HG03520 (cell line): ENCODE measurements at regions not wholly inside any gene's neighbourhood (a gene's known extent, or its start where the extent isn't known, plus 50 kb on each side); places are given as distances from the start of the nearest gene placed in this dataset.

ENCODE experiments used
- ATAC-seq: cut with Tn5 transposase; IDR thresholded peaks from one replicate; pipeline ENCODE4 v1.9.1; 2021; ENCODE audit warnings: mild to moderate bottlenecking, moderate library complexity; ENCODE audit not compliant: unreplicated experiment

DNA sequence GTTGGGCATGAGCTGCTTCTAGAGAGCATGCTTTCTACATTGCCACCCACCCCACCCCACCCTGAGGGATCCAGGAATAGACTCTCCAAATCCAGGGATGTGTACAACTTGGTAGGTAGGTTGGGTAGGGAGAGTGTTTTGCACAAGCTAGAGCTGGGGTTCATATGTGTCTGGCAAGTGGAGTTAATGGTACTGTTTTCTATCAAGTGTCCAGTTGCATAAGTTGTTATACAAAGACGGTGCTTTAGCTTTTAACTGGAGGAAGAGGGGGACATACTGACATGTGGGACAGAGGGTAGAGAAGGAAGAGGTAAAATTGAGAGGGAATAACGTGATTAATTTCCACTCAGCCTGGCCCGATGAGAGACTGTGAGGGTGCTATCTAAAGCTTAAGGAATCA is 51.0 kb upstream of the TNC start:
- no peak for ATAC-seq

DNA sequence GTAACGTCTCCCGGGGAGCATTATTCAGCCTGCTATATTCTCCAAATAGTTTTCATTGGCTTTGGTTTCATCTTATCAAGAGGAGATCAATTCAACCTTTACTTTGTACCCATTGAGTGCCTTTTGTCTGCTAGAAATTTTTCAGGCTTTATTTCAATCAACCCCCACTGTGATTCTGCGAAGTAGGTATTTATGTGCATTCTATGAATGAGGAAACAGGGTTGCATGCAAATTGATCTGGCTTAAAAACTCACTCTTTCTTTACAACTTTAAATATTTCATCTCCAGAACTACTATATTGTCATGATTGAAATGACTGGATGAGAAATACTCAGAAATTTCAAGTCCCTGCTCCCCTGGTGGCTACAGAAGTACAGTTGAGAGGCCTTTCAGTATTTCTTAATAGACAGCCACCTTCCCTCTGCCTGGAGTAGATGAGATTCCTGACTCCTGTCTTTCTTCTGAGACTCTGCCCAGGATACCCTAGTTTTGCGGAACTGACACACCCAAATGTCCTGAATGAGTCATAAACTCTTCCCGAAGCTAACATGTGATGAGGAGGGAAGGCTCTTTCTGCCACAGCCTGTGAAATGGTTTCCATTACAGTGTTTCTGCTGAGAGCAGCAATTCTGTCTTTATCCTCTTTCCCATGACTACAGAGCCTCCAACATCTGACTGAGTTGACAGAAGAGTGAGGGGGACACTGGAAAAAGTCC is 52.6 kb upstream of the TNC start:
- no peak for ATAC-seq

DNA sequence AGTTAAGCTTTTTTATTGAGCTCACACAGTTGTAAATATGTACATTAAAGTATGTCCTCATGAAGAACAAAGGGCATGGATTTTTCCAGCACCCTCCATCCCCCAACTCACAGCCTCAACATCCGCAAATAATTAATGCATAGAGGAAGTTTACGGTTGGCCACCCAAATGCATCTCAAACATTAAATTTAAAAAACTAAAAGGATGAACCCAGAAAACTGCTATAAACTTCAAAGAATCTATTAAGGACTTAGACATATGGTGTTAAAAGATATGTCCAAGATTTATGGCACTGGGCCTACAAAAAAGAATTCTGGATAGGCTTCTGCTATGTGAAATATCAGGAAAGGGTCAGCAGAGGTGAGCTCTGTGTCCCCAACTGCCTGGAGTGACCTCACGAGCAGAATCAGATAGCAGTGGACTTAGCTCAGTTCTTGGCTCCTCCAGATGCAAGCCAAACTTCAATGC is 54.0 kb upstream of the TNC start:
- ATAC-seq = no peak

DNA sequence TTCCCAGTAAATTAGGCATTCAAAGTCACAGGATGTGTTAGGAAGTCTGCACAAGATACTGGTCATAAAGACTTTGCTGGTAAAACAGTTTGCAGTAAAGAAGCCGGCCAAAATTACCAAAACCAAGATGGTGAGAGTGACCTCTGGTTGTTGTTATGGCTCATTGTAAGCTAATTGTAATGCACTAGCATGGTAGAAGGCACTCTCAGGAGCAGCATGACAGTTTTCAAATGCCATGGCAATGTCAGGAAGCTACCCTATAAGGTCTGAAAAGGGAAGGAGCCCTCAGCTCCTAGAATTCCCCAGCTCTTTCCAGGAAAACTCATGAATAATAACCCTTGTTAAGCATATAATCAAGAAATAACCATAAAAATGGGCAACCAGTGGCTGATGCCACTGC is 64.3 kb upstream of the TNC start:
- no peak for ATAC-seq

DNA sequence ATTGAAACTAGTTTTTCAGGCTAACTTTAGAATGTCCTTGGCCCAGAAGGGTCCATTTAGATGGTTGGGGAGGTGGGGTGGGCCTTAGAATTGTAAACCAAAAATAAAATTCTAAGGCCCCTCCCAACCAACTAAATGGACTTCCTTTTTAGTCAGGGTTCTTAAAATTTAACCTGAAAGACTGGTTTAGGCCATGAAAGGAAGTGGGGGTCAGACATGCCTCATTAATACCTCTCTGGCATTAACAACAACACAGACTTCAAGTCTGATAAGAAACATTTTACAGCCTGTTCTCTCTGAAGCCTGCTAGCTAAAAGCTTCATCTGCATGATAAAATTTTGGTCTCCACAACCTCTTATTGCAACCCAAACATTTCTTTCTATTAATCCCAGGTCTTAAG is 65.5 kb upstream of the TNC start:
- no peak for ATAC-seq

DNA sequence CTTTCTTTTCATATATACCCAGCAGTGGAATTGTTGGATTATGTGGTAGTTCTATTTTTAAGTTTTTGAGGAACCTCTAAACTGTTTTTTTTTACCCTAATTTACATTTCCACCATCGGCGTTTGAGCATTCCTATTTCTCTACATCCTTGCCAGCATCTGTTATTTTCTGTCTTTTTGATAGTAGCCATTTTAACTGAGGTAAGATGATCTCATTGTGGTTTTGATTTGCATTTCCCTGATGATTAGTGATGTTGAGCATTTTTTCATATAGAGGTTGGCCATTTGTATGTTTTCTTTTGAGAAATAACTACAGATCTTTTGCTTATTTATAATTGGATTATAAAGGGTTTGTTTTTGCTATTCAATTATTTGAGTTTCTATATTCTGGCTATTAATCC is 71.7 kb upstream of the TNC start:
- no peak for ATAC-seq

DNA sequence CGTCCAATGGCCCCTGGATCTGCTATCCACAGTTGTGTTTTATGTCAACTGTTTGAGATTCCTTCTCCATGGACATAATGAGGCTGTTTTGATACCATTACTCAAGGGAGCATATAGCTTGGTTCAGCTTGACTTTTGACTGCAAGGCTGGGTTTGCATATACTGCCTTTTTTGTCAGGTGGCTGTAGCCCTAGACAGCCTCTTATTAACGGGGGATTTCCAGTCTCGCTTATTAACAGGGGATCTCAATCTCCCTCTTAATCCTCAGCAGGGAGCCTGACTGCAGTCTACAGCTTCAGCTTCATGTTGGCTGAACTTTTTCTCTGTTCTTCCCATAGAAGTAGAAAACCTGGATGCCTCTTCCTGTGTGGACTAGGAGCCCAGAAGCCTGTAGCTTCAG is 73.7 kb upstream of the TNC start:
- ATAC-seq = no peak

DNA sequence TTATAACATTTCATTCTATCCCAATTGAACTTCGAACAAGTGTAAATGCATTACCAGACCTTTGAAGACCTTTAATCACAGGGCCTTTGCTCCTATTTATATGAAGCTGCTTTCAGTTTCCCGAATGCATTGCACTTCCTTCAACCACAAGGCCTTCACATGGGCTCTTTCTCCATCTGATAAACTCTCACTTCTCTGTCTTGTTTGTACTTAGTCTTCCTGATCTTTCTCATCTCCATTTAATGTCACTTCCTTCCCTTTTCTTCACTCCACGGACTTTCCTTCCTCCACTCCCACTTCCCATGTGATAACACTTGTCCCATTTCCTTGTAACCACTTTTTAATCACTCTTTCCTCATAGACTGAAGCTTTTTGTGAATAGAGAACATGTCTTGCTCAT is 74.3 kb upstream of the TNC start:
- ATAC-seq = no peak

DNA sequence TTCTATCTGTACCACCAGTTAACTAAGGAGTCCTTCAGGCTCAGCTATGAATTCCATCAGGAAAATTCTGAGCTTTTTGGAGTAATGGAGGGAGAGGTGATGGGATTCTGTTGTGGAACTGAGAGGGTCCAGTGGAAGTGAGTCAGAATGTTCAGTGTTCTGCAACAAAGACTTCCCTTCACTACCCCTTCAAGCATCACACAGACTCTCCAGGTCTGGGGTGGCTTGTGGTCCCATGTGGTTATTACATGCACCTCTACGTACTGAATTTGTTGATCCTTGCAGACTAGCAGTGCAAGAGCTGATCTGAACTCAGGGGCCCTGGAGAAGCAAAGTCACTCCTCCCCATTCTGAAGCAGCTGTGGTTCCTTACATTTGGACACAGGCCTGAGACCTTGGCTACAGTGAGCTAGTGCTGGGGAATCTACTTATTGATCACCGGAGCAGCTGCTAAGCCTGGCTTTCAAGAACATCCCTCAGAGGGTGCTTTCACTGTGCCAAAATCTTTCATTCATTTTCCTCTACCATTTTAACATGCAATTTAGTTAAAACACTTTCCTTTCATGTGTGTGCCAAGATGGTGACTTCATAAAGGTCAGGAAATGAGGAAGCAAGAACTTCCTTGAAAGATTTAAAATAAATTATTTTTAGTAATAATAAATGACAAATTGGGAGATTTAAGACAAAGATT is 75.0 kb upstream of the TNC start:
- peak; percentile 72 for ATAC-seq

DNA sequence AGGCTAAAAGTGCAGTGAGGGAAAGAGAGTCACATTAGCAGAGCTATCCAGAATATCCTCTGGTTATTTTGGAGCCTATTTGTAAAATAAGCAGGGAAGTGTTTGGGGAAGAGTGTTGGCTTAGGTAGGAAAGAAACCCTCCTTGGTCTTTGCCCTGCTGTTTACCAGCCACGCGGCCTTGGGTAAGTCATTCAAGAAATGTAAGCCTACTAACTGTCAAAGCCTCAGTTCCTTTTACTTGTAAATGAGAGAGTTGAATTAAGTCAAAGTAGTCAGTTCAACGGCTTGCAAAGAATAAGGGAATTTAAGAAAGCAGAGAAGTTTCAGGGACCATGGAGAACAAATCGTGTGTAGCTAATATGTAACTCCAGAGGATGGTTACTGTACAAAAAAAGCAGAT is 75.8 kb upstream of the TNC start:
- ATAC-seq = no peak

DNA sequence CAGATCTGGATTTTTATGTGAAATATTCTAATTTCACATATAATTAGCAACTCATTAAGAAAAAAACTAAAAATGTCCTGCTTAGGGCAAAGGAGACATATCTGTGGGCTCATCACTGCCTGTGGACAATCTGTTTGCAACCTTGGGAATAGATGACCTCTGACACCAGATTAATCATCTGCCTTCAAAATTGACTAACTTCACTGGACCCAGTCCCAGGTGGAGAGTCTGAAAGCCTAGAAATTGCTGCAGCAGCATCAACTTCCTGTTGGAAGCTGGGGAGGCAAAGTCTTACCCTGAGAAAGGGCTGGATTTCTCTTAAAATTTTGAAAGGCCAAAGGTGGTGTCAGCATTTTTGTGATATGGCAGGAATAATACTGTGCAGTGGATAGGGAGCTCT is 76.3 kb upstream of the TNC start:
- no peak for ATAC-seq

DNA sequence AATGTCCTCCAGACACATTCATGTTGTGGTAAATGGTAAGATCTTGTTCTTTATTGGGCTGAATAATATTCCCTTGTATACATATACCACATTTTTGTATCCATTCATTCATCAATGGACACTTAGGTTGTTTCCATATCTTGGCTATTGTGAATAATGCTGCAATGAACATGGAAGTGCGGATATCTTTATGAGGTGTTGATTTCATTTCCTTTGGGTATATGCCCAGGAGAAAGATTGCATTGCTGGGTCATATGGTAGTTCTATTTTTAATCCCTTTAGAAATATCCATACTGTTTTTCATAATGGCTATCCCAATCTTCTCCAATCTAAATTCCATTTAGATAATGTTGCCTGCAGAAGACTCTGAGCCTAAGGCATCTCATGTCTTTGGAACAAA is 78.0 kb upstream of the TNC start:
- no peak for ATAC-seq

DNA sequence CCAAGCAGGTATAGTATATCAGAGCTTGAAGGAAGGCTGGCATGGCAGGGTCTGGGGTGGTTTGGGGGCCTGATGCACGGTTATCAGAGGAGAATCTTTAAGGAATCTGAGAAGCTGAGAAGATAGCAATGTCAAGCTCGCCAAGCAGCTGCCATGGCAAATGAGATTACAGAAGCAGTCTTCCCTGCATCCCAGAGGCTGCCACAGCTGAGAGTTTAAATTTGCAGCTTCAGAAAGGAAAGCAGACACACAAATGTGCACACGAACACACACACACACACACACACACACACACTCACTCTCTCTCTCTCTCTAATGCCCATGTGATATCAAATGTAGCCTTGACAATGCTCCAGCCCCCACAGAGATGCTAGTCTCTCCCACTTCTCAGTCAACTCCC is 79.0 kb upstream of the TNC start:
- ATAC-seq = no peak

DNA sequence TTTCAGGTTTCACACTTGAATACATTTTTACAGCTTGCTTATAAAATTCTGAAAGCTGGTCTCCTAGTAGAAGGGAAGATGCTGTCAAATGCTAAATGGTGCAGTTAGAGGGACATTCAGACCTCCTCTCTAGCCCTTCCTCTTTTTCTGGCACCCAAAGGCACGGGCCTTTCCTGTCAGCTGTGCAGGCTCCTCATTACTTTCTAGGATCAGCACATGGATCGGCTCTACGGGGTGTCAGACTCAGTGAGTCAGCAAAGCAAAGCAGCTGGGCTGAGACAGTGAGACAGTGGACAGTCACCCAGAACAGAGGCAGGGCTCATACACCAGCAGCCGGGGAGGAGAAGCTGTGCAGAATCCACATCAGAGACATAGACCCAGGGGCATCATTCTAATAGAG is 80.0 kb upstream of the TNC start:
- ATAC-seq = no peak

DNA sequence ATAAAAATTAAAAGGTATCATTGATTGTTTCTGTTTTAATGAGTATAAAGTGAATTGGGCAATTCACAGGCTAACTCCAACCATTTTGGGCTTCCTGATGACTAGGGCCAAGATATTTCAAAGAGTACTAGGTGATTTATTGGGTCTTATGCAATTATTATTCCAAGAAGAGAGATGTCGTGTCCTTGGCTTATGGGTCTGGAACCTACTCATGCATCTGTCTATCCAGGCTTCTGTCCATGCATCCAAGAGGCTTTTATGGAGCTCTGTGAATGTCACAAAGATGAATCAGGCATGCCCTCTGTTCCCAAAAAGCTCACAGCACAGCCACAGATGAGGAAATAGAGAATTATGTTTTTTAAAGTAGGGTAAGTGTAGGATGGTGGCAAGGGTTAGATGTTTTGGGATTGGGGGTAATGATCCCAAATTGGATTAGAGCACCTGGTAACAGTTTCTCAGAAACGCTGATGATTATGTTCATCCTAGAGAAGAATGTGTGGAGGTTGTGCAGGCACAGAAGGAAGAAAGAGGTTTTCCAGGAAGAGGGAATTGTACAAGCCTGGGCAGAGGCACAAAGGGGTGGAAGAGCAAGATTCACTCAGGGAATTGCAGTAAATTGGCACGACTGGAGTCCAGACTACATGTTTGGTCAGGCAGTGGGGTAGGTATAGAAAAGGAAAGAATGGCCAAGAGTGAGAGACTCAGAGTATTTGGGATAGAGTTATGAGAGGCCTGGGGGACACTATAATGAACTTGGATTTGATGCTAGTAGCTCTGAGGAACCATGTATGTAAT is 83.0 kb upstream of the TNC start:
- no peak for ATAC-seq

DNA sequence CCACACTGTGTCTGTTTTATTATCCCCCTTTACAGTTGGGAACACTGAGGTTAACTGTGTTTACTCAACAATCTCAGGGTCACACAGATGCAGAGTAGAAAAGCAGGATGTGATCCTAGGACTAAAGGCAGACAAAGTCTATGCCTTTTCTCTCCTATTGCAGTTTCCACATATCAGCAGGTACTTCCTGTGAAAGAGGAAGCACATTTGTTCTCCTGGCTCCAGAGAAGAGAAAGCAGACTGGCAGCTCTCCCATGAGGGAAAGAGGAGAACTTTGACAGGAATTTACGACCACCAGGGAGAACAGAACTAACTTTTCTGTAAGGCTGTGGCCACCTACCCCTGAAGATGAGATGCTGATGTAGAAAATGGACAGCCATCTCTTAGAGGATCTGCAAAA is 84.2 kb upstream of the TNC start:
- no peak for ATAC-seq

DNA sequence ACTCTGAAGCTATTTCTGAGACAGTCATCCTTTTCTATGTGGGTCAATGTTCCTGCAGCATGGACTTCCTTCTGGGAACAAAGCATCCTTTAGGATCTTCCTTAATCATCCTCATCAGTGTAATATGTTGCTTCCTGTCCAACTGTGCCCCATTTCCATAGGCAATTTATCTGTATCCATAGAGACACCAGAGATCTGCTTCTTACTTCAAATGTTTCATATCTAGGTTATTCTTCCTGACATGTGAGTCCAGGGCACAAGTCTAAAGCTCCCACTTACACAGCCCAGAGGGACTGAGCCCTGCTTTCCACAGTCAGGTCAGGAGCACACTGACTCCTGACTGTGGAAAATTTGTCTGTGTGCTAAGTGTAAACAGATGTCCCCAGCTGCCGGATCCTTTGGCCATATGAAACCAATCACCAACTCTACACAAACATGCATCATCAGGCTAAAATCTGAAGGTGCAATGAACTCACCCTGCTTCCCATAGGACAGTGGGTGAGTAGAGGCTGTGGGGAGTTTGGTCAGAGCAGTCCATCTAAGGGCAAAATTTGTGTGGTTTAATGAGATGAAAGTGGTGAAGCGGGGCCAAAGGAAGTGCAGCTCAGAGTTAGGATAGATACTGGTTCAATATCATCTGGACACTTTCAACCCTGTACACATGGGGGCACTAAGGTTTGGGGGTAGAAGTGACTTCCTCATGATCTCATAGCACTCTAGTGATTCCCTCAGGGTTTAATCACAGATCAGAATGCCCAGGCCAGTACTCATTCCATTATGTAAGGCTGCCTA is 85.2 kb upstream of the TNC start:
- no peak for ATAC-seq

DNA sequence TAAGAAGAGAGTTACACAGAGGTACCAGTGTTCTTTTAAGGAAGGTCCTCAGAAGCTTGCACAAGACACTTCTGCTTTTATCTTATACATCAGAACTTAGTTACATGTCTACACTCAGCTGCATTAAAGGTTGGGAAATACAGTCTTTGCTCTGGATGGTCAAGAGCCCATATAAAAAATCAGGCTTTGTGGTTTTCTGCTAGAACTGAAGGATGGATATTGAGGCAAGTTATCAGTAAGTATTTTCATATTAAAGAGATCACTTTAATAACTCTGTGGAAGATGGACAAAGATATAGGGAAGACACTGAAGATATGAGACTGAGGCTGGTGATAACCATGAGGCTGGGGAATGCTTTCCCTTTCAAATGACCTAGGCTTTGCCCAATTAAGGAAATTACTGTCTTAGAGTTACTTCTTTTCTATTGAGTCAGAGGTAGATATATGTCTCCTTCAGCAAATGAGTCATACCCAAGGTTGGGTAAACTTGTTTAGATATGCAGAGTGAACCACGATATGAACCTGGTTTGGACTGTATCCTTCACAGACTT is 87.0 kb upstream of the TNC start:
- ATAC-seq = peak; percentile 63

DNA sequence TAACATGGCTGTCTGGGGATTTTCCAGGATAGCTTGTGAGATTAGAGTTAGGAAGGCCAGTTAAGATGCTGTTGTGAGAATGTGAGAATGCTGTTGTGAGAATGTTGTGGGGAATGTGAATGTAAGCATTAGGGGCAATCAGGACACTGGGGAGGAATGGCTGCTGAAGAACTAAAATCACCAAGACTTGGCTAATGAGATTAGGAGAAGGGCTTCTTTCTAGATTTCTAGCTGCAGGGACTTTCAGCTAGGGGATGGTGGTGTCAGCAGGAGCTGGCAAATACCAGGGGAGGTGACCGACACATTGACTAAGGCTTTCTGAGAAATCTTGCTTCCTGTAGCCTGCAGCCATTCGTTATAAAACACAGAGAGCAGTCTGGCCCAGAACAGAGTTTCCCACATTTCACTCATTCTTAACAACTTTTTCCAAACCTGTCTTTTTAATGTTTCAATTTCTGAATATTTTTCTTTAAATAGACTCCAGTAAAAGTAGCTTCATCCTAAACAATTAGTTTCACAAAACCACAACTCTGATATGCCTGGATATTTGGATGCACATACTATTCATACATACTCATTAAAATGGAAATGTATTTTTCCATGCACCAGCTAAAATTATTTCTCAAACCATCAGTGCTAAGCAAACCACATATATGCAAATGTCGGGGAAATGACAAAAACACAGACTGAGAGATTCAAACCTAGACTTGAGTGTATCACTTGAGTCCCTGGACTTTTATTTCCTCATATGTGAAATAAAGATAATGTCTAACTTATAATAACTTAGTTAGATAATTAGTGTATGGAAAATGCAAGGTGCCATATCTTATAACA is 89.3 kb upstream of the TNC start:
- ATAC-seq = peak; percentile 30

DNA sequence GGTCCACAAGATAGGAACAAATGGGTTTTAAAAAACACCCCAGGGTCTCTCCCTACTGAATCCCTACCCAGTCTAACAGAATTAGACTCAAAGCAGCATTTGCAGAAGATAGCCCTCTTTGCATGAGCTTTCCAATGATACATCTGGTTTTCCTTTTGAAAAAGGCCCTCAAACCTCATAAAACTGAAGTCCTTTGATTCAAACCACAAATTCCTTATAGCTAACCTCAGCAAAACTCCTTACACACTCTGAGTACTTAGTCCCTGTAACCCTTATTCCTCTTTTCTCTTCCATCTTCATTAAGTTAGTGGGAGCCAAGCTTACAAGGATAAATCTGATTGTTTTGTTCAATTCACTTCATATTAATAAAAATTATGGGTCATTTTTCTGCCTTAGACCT is 90.5 kb upstream of the TNC start:
- no peak for ATAC-seq
